ENCODE measurements at regions not wholly inside any gene's neighbourhood (a gene's known extent, or its start where the extent isn't known, plus 50 kb on each side); places are given as distances from the start of the nearest gene placed in this dataset.
"Not testable (repeated sequence)": the region's sequence is repeated elsewhere in the genome, so short reads cannot be mapped to it uniquely, and the experiment has no call there.

DNA sequence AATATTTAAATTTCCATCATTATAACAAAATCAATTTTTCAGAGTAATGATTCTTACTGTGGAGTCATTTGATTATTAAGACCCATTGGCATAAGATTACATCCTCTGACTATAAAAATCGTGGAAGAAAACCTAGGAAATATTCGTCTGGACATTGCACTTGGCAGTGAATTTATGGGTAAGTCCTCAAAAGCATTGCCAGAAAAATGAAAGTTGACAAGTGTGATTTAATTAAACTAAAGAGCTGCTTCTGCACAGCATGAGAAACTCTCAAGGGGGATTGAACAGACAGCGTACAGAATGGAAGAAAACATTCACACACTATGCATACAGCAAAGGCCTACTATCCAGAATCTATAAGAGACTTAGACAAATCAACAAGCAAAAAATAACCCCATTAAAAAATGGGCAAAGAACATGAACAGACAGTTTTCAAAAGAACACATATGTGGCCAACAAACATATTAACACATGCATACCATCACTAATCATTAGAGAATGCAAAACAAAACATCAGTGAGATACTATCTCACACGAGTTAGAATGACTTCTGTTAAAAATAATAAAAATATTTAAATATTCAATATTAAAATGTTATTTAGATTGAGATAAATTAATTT lies 111.4 kb downstream of the CCDC74A start:
- DNase-seq: not testable (repeated sequence)

DNA sequence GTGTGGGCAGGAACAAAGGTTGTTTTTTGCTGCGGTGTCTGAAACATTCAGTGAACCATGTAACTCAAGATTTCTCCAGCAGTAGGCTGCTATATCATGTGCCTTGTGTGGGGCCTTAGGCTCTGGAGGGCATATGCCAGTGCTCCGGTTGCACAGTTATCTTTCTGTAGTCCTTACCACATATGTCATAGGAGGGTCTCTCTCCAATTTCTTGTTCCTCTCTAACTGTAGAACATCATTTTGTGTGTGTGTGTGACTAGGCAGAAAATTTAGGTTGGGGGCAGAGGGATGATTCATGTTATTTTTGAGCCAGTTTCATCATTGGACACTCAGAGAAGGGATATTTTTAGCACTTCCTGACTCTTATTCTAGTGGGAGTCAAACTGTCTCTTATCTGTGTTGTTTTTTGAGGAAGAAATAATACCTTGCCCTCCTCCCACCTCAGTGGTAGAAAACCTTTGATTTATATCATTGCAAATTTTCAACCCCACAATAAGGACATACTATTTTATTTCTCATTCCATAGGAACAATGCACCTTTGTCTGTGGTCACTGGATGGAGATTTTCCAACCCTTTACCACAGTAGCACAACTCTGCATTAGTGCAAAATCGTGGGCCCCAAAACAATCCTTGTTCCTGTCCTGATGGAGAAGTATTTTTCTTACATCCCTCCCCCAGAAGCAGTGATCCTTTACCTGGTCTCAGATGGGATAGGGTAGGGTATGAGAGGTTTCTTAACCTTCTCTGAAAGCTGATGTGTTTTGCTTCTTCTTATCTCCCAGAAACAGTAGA lies 113.9 kb downstream of the CCDC74A start:
- no peak for DNase-seq

DNA sequence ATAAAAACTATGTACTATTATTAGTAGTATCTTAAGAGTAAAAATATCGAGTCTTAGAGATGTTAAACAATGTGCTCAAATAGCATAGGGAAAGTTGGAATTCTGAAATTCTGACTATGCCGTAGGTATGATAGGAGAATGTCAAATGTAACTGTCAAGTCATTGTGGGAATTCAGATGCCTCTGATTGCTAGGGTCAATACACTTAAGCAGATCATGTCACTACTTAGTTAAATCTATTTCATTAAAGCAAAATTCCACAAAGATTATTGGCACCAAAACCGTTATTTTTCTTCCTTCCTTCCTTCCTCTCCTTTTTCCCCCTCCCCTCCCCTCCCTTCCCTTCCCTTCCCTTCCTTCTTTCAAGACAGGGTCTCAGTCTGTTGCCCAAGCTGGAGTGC lies 115.5 kb downstream of the CCDC74A start:
- not testable (repeated sequence) for DNase-seq

DNA sequence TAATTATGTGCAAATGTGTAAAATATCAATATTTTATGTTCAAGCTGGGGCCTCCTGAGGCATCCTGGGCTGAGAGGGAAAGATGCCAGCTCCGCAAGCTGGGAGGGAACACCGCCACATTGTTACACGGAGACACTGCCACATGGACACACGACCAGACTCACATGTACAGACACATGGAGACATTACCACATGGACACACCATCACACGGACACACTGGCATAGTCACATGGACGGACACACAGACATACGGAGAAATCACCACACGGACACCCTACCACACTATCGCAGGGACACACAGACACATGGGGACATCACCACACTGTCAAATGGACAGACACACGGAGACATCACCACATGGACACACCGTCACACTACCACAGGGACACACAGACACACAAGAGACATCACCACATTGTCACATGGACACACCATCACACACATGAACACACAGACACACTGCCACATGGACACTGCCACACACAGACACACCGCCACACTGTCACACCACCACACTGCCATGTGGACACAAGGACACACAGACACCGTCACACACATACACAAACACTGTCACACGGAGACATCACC lies 117.6 kb downstream of the CCDC74A start:
- DNase-seq: no peak

DNA sequence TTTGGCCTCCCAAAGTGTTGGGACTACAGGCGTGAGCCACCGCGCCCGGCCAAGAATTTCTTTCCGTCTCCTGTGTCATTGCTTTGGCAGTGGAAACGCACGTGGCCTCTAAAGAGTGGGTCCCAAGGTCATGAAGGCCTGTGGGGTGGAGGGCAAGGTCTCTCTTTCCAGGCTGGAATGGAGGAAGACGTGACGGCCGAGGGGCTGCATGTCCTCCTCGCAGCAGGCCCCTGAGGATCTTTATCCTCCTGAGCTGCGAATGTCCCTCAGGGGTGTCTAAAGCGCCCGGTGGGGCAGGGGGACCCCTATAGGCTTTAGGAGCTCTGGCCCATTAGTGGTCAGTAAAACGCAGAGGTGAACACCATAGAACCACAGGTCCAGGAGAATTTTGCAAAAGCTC lies 118.5 kb downstream of the CCDC74A start:
- not testable (repeated sequence) for DNase-seq

DNA sequence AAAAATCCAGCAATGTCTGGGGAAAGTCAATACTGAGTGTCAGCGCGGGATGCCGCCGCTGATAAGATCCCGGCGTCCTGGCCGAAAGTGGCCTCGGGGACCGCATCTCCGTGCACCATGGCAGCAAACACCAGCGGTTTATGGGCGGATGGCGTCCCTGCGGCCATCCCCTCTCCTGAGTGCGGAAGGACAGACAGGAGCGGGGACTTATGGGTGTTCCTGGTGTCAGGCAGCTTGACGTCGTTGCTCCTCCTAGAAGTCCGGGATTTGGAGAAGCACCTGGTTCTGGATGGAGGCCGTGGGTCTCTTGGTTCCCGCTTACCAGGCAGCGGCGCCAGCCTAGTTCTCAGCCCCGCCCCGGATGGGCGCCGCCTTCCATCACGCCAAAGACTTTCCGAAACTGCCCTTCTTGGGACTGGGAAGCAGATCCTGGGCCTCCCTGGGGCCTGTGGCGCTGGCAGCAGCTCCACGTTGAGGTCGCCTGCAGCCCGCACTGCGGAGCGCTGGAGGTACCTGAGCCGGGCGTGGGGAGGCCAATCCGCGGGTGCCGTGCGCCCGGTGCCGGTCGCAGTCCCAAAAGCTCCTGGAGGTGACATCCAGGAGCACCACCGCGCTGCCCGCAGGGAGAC lies 119.1 kb downstream of the CCDC74A start:
- DNase-seq: no peak

DNA sequence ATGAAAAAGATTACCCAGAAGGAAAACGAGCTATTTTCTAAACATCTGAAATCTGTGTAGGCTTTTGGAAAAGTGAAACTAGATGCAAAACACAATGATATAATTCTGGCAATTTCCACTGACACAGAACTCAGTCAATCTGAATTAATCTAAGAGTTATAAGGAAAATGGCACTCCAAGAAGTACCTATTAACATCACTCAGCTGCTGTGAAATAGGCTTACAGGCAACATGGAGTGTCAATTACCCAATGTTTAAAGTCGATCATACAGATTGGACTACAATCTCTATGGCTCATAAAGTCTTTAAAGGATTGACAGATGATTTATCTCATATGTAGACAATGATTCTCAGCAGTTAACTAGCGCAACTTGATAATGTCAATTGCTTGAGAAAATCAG lies 120.9 kb downstream of the CCDC74A start:
- not testable (repeated sequence) for DNase-seq

DNA sequence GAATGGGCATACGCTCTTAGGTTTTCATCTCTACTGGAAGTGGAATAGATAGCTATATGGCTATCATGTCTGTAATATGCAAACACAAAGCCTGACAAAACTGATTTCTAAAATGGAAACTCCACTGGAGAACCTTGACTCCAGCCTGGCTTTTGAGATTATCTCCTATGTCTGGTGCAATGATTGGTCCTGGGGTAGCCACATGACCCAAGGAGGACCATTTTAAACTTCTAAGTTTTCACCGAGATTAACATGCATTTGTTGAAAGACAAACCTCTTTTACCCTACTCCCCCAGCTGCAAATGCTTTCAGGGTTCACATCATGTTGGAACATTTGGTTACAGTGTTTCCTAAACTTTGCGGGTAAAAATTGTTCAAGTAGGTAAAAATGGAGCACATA lies 124.6 kb downstream of the CCDC74A start:
- DNase-seq: not testable (repeated sequence)

DNA sequence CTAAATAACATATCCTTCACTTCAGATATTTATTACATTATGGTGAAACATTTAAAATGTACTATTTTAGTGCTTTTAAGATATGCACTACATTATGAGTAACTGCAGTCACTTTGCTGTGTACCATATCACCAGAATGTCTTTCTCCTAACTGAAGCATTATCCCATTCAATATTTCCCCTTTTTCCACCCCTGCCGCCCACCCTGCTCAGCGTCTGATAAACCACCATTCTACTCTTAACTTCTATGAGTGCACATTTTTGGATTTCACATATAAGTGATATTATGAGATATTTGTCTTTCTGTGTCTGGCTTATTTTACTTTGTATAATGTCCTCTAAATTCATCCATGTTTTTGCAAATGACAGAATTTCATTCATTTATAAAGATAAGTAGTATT lies 126.4 kb downstream of the CCDC74A start:
- DNase-seq: not testable (repeated sequence)

DNA sequence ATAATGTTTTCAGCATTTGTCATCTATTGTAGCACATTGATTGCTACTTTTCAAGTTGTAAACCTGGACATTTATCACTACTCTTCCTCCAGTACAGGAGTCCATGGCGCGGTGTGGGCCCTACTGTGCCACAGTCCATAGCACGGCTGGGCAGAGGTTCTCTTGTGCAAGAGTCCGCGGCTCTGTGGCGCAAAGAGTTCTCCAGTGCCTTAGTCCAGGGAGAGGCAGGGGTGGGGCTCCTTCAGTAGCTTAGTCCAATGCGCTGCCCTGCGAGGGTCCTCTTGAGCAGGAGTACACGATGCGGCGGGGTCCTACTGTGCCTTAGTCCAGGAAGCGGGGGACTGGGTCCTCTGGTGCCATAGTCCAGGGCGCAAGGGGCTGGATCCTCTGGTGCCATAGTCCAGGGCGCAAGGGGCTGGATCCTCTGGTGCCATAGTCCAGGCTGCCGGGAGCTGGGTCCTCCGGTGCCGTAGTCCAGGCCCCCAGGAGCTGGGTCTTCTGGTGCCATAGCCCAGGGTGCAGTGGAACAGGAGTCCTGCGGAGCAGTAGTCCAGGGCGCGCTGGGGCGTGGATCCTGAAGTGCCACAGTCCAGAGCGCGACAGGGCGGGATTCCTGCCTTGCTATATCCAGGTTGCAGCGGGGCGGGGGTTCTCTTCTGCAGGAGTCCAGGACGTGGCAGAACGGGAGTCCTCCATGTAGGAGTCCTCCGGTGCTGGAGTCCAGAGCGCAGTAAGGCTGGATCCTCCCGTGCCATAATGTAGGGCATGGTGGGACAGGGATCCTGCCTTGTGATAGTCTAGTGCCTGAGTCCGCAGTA lies 129.3 kb downstream of the CCDC74A start:
- DNase-seq: no peak

DNA sequence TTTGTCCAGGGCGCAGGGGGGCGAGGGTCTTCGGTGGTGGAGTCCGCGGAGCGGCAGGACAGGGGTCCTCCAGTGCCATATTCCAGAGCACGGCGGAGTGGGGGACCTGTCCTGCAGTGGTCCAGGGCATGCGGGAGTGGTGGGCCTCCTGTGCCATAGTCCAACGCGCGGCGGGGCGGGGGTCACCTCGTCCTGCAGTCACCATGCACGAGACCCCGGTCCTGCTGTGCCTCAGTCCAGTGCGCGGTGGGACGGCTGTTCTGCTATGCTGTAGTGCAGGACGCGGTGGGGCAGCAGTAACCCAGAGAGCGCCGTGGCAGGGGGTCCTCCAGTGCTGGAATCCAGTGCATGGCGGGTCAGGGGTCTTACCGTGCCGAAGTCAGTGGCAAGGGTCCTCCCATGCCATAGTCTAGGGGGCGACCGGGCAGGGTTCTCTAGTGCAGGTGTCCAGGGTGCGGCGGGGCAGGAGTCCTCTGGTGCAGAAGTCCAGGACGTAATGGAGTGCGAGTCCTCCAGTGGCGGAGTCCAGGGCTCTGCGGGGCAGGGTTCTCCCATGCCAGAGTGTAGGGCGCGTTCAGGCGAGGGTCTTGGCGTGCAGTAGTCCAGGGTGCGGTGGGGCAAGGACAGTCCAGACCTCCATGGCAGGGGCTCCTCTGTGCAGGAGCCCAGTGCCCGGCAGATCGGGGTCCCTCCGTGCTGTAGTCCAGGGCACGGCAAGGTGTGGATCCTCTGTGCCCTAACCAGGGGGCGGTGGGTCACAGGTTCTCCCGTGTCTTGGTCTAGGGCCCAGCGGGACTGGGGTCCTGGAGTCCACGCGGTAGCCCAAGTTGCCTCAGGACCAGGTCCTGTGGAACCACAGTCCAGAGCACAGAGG lies 130.4 kb downstream of the CCDC74A start:
- no peak for DNase-seq

DNA sequence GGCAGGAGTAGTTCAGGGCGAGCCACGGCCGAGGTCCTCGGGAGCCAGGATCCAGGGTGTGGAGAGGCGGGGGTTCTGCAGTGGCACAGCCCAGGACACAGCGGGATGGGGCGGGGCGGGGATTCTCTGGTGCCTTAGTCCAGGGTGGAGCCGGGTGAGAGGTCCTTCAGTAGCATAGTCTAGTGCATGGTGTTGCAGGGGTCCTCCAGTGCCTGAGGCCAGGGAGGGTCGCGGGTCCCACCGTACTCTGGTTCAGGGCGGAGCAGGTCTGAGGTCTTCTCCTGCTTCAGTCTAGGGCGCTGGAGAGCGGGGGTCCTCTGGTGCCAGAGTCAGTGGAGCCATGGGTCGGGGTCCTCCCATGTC lies 131.1 kb downstream of the CCDC74A start:
- DNase-seq: no peak

DNA sequence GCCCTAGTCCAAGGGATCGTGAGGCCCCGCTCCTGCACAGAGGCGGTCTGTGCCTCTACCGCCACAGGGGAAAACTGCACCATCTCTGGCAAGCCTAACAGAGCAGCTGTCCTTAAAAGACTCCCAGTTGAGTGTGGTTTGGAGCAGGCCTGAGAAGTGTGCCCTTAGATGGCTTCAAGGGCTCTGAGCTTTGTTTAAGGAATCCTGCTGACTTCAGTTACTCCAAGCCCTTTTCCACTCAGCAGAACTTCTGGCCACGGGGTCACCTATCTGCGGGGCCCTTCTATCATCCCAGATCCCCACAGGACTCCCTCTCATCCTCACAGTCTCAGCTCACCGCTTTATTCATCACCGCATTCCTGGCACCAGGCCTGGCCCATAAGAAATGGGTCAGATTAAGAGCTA lies 131.5 kb downstream of the CCDC74A start:
- no peak for DNase-seq

DNA sequence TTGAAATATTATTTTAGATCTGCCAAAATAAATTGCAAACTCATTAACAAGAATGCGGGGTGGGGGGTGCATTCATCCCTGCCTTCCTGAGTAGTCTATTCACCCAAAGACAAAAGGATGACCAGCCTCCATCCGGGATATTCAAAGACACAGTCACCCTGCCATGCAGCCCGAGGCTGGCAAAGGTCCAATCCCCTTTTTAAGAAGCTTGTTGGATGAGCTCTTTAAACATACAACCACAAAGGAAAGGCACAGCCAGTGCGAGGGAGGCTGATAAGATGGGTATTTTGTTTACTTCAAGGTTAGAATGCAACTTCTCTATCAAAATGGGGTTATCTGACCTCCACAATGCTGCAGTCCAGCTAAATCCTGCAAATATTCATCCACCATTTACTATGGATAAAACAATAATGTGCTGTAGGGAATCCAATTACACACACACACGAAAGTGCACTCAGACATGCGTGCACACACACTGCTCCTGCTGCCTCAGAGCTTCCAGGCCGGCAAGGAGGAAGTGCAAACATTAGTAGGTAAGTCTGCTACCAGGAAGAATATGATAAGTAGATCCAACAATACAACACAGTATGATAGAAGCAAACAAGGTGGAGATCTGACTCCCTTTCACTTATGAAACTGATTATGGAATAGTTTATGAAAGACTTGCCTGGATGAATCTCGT lies 133.6 kb downstream of the CCDC74A start:
- not testable (repeated sequence) for DNase-seq

DNA sequence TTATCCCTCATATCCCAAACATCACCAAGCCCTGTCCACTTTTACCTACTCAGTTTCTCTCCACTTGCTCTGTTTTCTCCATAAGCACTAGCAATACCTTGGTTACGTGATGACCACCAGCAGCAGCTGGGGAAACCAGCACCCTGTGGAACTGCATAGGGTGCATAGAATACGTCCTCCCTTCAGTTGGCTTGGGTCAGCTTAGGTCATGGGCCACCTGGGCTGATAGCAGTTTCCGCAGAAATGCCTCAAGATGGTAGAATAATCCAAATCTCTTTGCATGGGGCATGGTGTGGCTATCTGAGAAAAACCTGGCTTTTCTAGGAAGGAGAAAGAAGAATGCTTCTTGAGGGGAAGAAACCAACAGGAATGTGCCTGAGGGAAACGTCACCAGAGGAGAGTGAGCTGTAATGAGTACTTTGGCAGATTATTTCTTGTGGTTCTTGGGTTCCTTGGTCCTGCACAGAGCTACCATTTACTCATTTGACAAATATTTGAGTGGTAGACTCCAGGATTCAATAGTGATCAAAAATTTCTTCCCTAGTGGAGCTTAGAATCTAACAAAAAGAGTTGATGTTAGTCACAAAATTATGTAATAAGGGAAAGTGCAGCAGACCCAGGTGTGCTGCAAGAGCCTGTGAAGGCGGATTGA lies 134.3 kb downstream of the CCDC74A start:
- DNase-seq: not testable (repeated sequence)

DNA sequence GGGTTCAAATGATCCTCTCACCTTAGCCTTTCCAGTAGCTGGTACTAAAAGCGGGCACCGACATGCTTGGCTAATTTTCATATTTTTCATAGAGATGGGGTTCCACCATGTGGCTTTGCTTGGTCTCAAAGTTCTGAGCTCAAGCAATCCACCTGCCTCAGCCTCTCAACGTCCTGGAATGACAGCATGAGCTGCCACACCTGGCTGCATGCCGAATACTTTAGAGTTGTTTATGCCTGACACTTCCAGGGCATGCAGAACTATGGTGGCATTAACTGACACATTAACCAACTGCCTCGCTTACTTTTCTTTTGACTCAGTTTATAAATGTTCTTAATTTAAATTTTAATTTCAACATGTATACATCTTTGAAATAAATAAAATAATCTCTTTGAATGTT lies 135.8 kb downstream of the CCDC74A start:
- DNase-seq: not testable (repeated sequence)

DNA sequence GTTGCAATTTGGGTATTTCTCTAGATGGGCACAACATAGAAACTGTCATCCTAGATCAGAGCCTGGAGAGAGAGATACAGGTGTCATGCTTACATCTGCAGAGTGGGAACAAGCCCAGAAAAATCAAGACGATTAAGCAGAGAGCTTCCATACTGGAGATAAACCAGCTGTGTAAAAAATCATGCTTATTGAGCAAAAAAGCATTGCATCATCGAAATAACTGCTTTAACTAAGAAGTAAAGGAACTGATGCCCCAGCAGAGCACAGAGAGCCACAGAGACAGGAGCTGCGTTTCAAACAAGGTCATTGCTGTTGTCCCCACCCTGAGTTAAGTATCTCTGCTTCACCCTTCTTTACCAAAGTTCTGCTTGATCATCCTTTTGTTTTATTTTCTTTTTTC lies 138.0 kb downstream of the CCDC74A start:
- not testable (repeated sequence) for DNase-seq

DNA sequence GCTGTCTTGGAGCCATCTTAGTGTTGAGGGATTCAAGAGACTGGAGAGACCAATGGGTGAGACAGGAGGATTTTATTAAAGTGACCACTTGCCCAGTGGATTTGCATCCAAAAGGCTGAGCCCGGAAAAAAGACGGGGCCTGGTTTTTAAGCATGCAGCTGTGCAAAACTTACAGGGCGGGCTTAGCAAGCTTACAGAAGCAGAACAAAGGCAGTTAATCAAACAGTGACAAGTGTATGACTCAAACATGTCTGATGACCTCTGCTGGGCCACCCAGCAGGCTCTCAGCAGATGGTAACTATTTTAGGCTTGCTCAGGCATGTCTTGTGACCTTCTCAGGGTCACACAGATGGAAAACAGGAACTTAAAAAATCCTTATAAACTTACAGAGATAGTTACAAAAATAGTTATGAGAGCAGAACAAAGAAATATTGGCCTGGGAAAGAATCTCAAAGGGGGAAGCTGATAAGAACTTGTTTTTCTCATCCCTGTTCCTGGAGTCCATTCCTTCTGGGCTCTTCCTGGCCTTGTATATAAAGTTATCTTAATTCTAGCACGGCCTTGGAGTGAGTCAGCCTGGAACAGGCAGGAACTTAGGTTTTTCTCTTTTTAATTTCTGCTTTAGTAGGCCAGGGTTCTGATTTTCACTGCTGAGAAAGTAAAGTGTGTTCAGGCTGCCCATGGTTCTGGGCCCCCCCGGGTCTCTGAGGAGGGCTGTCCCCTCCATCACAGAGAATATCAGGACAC lies 141.3 kb downstream of the CCDC74A start:
- not testable (repeated sequence) for DNase-seq

DNA sequence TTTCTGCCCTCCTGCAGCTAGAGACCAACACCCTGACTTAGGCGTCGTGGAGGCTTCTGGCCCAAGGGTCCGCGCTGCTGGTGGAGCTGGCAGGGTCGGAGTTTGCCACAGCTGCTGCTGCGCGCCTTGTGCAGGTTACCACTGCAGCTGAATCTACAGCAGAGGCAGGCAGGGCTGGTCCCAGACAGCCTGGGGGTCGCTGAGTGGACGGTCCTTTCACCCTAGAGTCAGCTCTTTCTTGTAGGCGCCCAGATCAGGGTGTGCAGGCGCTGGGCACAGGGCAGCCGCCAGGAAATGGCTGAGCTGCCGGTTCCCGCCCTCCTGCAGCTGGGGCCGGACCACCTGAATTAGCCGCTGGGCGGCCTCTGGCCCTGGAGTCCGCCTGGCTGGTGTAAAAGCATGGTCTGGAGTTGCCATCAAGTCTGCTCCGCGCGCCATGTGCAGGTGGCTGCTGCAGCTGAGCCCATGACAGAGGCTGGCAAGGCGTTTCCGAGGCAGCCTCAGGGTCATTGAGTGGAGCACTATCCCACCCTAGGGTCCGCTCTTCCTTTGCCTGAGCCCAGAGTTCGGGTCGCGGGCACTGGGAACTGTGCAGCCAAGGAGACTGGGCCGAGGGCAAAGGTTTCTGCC lies 144.3 kb downstream of the CCDC74A start:
- DNase-seq: not testable (repeated sequence)
